GF-D8 (cell line): ENCODE measurements at regions not wholly inside any gene's neighbourhood (a gene's known extent, or its start where the extent isn't known, plus 50 kb on each side); places are given as distances from the start of the nearest gene placed in this dataset.

ENCODE experiments used
- DNase-seq: peaks from one replicate; lab custom pipeline; 2025; lab: John Stamatoyannopoulos, UW

DNA sequence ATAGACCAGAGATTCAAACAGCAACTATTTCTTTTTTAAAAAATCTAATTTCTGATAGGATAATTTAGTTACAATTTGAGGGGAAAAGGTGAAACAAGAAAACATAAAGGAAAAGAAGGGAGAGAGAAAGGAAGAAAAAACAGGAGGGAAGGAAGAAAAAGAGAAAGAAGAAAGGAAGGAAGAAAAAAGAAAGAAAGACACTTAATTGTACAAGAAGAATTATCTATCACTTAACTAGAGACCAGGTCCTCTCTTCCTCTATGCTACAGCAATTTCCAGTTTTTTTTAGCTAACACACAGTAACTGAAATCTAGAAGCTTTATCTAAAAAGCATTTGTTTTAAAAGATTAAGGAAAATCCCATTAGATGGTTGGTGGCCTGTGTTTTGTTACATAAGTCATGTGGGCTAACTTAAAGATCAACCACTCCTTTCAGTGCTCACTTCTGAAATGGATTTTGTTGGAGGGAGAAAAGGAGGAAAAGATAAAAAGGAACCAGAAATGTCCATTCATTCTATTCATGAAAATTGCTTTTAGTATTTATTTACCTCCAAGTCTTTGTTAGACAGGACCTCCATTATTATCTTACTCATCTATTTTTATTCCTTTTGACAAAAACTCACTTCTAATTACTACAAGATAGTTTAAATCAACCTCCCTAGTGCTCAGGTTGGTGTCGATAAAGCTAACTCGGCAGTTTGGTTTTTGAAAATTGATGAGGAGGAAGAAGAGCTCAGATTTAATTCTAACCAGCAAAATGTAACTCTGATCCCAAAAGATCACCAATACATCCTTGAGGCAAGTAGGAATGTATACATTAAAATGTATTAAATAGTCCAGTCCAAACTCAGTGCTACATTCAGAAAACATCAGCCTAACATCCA, 251.5 kb upstream of the FN1 start:
- DNase-seq, result no peak

DNA sequence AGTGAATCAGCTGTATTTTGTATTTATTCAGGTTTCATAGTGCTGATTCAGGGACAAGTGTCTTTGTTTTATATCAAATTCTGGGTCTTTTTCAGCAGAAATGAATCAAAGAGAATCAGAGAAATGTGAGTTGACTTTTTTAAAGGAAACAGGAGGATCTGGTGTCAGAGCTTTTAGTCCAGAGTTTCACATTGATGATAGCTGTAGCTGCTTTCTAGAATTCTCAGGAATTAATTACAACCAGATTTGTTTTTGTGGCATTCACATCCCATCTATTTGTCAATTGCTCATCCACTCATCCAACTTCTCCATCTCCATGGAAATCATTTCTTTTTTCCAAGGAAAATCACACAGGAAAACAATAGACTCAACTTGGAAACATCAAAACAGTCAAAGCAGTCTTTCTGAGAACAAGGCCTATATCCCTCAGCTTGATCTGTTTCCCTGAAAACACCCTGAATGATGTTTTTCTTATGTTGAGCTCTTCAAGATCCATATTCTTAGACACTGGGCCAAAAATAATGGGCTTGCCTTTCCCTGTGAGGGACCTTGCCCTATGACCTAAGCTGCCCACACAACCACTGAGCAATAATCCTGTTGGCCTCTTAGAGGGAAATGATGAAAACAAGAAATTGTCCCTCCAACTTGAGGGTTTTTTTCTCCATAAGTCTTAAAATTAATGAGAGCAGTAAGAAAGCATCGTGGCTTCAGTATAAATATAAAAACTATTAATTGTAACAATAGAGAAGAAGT, 249.5 kb upstream of the FN1 start:
- no peak for DNase-seq

DNA sequence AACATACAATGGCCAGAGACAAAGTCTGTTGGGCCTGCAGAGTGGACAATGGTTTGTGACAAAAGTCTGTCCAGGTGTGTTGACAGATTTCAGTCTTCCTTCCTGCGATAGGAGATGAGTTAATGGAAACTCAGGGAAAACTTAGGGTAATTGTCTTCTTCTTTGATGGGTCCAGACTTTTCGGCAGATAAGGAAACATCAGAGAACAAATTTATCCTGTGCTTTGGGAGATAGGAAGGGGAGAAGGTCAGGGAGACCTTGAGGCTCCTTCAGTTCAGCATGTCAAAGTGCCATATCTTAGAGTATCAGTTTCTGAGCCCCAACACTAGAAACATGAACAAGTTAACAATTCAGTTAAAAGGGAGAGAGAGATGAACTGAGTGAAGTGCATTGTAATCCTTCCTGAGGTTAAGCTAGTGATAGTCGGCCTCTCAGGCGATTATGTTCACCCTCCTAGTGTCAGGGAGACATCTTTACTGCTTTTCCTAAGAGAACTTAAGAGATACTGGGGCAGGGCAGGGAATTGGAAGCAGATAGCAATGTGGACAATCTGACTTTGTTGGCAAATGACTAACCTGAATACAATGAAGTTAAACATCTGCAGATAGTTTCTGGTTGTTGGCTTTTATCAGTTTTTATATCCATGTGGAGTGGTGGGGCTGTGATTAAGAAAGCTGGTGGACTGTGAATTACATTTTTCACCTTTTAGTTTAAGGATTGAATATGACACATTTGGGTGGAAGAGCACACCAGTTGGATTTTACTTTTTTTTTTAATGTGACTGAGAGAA, 248.8 kb upstream of the FN1 start:
- no peak for DNase-seq

DNA sequence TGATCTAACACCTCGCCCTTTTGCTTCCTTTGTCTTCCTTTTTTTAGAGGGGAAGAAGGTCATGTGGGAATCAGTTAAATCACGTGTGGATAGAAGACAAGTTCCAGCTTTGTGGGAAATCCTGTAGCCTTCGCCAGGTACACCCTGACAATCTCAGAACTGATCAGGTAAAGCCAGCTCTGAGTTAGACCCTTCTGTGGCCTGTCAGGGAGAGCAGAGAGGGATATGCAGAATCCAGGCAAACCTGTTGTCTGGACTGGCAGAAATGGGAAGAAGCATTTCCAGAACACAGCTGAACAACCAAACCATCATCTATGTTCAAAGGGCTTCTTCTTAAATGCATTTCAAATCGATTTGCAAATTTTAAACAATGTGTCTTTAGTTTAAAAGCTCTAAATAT, 247.4 kb upstream of the FN1 start:
- DNase-seq, result no peak

DNA sequence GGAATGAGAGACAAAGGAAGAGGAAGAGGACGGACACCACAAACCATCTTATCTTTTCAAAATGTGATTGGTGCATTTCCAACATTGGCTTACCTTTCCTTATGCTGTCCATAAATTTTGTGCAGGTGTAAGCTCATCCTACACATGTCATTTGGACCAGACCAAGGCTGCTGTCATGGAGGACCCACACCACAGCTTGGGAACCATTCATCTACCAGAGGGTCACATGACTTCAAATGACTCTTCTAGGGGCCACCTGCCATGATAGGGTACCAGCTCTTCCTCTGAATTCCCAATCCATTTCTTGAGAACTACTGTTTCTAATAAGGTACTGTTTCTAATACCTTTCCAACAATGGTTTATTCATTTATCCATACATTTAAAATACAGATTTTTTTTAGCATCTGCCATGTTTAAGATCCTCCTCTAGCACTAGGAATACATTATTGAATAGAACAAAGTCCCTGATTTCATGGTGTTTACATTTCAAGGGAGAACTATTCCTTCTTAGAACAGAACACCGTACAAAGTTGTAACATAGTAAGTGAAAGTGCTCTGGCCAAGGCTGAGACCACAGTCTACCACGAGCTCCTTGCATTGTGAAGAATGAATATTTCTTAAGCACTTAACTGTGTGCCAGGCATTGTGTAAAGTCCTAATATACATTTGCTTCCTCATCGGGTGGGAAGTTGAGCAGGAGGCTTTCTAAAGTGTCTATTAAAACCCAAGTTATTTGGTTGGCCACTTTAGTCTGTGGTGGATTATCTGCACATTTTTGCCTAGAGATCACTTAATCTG, 246.1 kb upstream of the FN1 start:
- no peak for DNase-seq

DNA sequence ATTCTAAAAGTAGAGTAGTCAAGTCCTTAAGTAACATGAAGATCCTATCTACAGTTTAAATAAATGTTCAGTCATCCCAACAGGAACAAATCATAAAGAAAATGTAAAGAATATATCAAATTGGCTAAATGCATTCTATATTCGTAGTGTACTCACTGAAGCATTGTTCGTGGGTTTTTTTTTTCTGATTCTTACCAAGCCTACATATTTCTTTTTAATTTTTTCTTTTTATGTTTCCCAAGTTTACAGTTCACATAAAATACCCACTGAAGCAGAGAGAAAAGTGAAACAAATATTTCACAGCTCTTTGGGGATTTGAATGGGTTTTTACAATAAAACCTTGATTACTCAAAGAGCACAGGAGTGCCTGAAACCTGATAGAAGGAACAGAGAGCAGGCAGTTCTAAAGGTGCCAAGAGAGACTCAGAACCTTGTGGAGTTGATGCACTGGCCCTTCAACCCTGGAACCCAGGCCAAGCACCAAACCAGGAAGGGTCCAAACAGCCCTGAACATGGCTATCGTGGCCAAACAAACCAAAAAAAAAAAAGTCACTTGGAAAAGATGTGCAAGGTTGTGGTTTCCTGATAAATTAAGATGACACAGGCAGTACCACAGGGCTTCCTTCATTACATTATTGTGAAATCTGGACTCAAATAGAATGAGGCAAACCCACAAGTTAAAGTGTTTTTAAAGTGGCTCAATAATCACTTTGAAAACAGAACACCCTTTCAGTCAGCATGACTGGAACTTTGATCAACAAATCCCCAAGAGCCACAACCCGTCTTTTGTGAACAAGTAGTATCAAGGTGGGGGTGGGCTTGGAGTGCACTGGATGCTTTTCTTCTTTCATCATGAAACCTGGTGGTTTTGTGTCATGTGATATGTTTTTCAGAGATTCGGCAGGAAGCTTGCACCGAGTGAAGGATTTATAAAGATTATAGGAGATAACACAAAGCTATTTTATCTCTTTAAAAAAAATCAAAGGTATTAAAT, 245.0 kb upstream of the FN1 start:
- peak; percentile 58 for DNase-seq

DNA sequence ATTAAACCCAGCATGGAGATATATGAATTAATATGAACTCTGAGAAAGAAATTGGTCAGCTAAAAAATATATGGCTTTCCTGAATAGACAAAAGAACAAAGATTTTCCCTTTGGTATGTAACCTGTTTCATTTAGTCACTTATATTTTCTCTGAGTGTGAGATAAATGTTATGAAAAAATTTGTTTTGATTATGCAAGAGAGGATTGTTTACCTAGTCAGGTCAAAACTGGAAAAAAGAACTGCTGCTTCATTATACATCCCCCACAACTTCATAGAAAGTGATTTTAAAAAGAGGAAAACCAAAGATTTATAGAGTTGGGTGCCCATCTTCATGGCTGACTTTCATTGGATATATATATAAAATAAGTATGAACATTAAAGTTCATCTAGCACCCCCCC, 242.2 kb upstream of the FN1 start:
- no peak for DNase-seq

DNA sequence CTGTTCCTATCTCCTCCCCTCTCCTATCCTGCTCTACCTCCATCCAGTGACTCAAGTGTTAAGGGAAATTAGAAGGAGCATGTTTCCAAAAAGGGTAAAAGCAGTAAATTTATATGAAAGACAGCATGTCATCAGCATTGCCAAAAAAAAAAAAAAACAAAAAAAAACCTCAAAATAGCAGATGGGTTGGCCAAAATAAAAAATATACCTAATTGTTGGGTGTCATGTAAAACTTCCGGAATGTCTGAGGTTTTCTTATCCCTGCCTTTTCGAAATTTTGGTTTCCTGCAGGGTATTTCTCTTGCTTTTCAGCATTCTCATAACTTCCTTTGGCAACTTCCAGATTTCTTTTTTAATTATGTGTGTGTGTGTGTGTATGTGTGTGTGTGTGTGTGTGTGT, 241.6 kb upstream of the FN1 start:
- DNase-seq, result no peak

DNA sequence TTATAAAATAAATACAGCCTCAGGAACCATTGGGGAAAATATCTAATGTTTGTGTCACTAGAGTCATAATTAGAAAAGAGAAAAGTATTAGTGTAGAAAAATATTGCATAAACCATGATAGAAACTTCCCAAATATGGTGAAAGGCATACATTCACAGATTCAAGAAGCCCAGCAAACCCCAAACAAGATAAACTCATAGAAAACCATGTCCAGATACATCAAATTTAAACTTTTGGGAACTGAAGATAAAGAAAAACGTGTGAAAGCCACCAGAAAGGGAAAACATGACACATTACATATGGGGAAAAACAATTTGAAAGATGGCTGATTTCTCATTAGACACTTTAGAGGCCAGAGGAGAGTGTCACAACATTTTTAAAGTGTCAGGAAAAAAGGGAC, 236.5 kb upstream of the FN1 start:
- no peak for DNase-seq

DNA sequence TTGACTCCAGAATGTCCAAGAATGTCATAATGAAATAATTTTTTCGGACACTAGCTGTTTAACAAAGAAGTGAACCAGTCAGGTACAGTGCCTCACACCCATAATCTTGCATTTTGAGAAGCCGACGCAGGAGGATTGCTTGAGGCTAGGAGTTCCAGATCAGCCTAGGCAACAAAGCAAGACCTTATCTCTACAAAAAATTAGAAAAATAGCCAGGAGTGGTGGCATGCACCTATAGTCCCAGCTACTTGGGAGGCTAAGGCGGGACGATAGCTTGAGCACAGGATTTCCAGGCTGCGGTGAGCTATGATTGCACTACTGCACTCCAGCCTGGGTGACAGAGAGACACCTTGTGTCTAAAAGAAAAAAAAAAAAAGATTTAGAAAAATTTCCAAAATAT, 235.8 kb upstream of the FN1 start:
- no peak for DNase-seq

DNA sequence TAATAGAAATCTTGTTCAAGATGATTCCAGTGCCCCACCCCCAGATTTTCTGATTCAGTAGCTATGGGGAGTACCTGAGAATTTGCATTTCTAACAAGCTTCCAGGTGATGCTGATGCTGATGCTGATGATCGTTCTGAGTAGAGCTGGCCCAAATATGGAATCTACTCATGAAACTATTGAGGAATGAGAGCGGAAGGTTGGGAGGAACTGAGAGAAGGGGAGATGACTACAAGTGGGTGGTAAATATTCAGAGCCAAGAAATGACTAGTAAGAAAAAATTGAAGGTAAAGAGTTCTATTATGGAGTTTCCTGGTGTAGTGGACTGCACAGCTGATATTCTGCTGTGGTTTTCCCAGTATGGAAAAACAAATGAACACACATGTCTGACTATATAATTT, 235.4 kb upstream of the FN1 start:
- DNase-seq, result no peak

DNA sequence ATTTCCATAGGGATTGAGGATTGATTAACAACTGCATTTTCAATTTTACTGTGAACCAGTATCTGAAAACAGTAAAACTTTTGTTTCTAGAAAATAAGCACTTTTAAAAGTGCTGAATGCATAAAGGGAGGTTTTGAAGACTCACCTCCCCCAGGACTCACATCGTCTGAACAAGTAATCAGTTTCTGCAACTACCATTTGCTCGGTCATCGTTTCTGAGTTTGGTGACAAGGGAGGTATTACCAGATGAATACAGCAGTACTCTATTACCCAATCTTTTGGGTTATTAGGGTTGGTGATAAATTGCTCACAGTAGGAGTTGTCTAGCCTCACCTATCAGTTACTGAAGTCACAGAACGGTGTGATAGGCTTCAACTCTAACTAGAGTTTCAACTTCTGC, 234.5 kb upstream of the FN1 start:
- no peak for DNase-seq

DNA sequence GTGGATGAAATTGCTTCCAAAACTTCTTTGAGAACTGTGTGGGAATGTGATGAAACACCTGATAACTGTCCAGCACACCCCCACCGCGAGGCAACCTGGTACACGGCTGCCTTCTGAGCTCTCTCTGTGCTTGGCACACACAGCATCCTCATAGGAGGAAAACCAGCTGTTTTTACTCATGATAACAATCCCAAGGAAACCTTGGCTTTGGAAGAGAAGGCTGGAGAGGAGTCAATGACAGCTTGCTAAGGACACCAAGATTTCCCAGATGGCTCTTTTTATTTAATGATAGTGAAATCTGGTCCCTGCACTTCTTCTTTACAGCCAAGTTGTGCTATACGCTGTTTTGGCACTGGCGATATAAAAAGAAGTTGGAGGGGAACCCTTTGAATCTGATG, 232.5 kb upstream of the FN1 start:
- DNase-seq, result no peak

DNA sequence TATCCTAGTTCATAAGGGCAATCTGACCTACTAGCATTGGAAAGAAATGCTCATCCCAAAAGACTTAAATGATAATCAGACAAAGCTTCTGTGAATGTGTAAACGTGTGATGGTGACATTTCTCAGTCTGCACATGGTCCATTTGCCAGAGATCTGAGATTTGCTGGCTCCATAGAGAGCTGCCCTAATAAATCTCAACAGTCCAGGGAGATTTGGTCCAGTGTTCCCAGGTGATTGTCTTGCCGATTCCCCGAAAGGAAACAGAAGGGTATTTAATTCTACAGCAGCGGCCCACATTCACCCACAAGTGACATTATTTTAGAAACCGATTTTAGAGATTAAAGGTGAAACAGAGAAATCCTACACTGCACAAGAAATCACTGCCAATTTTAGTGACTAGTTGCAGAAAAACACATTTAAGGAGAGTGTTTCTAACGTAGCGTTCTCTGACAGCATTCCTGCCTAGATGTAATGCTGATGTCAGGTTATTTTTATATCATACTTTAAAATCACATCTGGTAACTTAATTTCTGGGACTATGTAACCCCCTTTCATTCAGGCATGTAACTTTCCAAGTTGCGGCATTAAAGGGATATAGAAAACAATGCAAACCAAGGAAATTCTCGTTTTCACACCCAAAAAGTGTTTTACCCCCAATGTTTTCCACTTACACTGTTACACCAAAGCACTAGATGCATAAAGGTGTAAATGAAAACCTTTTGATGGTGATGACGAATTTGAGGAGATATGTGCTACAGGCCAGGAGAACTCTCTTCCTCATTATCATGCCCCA, 231.9 kb upstream of the FN1 start:
- DNase-seq, result no peak

DNA sequence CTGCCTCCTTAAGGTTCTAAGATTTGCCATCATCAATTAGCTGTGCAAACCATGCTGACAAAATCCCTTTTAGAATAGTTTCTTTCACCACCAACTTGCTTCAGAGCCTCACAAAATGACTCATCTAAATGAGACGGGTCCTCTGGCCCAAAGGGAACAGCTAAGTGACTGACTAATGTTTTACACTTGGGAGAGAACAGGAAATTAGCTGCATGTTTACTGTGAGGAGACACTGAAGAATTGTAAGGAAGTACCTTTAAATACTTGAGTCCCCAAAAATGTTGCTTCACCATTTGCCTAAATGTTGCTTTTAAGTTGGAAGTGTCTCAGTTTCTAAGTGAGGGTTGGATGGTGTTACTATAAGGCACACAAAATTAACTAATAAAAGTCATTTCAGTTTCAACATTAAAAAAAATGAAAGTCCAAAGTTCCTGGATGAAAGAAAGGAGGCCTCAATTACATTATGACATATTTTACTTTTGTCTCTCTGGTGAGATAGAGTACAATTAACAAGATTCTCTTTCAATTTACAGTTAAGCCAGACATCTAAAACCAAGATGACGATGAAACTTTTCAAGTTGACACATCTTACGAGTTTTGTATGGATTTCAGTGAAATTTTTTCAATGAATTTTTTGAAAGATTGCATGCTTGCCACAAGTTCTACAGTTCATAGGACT, 229.1 kb upstream of the FN1 start:
- no peak for DNase-seq

DNA sequence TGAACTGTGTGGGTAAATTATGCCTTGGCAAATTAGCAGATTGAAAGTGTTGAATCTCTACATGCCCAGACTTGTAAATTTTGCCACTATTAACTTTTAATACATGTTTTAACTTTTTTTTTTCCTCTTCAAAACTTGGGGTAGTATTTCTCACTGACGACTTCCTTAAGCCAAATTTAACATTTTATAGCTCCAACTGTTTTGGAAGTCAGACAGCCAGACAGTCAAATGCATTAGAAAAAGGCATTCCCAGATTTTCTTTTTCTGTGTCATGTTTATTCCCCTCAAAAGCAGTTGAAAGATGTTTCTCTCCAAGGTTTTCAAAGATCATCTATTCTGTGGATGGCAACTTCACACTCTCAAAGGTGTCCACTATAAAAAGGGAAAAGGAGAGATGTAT, 226.8 kb upstream of the FN1 start:
- no peak for DNase-seq

DNA sequence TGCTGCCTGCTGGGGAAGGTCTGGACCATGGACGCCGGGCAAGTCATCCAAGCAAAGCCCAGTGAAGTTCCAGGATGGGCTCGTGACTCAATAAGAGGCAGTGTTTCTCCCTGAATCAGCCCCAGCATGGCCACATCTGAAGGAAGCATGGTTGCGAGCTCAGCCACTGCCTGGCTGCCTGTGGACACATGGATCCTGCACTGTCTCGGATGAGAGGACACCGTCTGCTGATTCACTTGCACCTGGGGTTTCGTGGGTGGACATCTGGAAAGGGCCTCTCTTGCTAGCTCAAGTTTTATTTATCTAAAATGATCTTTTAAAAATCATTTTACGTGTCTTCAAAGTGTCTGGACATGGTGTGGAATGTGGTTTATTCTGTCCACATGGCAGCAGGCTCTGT, 224.8 kb upstream of the FN1 start:
- no peak for DNase-seq

DNA sequence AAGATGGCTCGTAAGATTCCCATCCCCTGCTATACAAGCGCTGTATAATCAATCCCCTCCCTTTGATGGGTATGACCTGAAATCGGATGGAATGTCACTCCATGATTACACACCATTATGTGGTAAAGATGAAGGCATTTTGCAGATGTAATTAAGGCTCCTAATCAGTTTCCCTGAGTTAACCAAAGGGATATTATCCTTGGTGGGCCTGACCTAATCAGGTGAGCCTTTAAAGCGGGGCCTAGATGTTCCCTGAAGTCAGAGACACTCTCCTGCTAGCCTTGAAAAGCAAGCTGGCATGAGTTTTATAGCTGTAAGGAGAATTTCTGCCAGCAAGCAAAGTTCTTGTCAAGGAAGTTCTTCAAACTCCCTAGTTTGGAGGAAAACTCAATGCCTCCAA, 223.8 kb upstream of the FN1 start:
- no peak for DNase-seq

DNA sequence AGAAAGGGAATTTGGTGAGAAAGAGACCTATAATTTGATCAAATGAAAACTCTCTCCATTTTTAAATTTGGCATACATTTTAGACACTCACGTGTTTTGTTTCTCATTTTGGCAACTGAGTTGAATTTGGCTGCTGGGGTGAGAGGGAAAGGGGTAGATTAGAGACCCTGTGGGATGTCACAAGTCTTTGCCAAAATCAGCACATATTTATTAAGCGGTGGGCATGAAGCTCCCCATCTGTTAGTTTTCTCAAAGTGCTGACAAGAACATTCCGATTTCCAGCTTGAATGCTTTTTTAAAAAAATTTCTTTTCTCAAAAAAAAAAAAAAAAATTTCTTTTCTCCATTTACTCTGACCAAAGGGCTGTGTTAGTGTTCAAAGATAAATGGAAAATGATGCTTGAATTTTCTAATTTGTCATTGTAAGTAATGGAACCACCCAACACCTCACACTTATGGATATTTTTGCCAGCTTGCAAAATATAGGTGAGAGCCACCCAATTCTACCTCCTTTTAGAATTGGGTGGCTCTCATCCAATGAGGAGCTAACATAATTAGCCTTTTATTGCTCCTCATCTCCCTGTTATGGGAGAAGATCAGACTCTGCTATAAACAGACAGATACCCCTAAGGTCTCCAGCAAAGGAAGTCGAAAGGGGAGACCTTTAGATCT, 222.9 kb upstream of the FN1 start:
- DNase-seq, result no peak
